GM19372 (cell line): ENCODE measurements at regions not wholly inside any gene's neighbourhood (a gene's known extent, or its start where the extent isn't known, plus 50 kb on each side); places are given as distances from the start of the nearest gene placed in this dataset.

Experiments used
- ATAC-seq: cut with Tn5 transposase; IDR thresholded peaks from one replicate; pipeline ENCODE4 v1.9.1; 2021; ENCODE audit warnings: mild to moderate bottlenecking, low read depth, moderate library complexity; ENCODE audit not compliant: unreplicated experiment

DNA sequence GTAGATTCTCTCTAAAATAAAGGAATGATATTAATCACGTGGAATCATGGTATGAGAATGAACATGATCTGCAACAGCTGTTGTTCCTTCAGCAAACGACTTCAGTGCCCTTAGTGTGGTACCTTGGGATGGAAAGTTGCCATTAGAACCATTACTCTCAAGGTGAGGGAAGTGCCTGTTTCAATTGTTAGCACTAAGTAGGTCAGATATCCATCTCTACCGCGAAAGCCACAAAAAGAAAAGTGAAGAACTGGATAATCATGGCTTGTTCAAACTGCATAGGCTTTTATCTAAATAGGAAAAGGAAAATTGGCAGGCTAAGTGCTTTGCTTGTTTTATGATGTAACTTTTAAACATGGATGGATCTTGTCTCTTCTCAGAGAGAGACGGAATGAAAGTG, 380.7 kb downstream of the MRPS30 start:
- no peak for ATAC-seq

DNA sequence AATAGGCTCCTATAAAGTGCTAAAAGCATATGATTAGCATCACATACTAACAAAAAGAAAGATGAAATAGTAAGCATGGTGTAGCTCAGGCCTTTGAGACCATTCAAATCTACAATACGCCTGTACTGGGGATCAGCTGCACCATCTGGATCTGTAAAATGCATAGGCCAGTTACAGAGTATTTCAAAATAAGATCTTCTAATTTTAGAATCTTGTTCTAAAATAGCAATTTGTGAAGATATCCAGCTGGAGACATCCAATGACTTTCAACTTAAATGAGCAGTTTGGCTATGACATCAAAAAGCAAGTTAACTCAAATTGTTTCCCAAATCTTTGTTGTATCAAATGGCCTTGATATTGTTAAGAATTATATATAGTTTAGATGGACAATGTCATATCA, 386.3 kb downstream of the MRPS30 start:
- ATAC-seq: no peak
